Testis (tissue), 2 donors: ENCODE measurements at regions not wholly inside any gene's neighbourhood (a gene's known extent, or its start where the extent isn't known, plus 50 kb on each side); places are given as distances from the start of the nearest gene placed in this dataset.

Source experiments
- CTCF ChIP-seq, 3 experiments: fragments of 450-650 bp in 2 of 3; fragments of 200-600 bp in 1 of 3; sonication (generic) in 1 of 3; IDR thresholded peaks; one replicate each; pipeline ENCODE4 v1.5.1; 2016 to 2019; ENCODE audit warnings: antibody characterized with exemption in 3 of 3, mild to moderate bottlenecking in 2 of 3, moderate library complexity in 1 of 3
- POLR2A ChIP-seq: fragments of 450-650 bp; IDR thresholded peaks from one replicate; pipeline ENCODE4 v1.6.1; 2017; ENCODE audit warnings: antibody characterized with exemption, mild to moderate bottlenecking, moderate library complexity

- TF ChIP-seq POLR2A: no peak
- no peak for TF ChIP-seq CTCF (IDR thresholded peaks at IDR 0.05)
Observed at GRCh38 chr4:187171706-187172339, 448.2 kb upstream of the FAT1 start.
